HG02759 (cell line): ENCODE measurements at regions not wholly inside any gene's neighbourhood (a gene's known extent, or its start where the extent isn't known, plus 50 kb on each side); places are given as distances from the start of the nearest gene placed in this dataset.

Source experiments
- ATAC-seq: cut with Tn5 transposase; IDR thresholded peaks from one replicate; pipeline ENCODE4 v1.9.1; 2021; ENCODE audit warnings: mild to moderate bottlenecking, moderate library complexity; ENCODE audit not compliant: unreplicated experiment

DNA sequence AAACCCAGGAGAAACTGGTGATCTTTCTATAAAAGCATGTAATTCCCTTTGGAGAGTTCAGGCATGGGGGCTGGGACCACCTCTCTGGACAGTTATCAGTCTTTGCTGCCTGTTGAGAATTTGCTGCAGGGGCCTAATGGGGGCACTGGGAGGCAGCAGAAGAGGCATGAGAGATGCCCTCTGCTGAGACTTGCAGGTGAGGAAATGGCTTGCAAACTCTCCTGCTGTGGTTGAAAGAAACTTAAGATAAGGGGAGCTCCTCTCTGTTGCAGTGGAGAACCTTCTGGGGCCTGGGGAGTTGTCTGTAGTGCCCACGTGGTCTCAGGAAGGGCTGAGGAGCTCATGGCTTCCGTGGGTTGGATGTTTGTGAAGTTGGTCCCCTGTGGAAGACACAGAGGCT lies 301.1 kb upstream of the FOXF1 start:
- ATAC-seq: no peak

DNA sequence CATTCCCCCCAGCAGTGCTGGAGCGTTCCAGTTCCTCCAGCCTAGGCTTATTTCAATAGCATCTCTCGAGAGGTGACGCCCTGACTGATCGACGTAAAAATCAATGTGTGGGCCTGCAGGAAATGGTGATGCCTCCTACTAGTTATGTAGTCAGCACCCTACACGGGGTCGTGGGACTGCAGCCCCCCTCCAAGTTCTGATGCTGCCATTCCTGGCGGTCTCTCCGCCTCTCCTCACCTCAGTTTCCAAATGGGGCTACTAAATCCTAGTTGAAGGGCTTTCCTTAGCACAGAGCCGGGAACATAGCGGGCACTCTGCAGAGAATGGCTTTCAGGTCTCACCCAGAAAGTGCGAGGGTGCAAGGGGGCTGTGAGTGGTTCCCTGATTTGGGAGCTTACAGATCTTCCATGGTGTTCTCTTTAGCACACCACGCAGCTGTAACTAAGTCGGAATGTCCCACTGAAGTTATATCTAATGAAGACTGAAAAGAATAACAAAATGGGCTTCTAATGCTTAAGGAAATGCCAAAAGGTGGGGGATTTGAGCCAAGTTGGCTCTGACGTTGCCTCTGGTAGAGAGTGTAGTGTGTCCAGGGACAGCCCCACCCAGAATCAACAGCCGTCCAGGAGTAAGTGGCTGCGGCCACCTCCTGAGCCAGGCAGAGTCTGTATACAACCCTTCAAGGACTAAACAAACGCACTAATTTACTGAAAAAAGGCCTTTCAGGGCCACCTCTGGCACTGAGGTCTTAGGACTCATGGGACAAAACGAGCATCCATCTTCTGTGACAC lies 299.7 kb upstream of the FOXF1 start:
- no peak for ATAC-seq

DNA sequence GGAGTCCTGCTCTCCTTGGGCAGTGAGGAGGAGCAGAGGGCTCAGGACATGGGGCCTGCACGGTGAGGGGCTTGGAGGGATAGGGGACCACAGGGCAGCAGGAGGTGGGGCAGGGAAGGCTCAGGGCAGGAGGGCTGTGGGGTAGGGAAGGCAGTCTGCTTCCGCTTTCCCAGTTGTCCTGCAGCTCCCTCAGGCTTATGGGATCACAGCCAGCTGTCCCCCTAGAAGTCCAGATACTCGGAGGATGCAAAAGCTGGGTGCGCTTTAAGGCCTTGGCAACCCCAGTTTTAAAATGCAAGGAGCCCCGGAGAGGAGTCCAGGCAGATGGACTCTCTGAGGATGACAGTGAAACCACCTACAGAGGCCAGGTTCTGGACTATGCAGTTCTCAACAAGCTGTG lies 299.1 kb upstream of the FOXF1 start:
- ATAC-seq: no peak

DNA sequence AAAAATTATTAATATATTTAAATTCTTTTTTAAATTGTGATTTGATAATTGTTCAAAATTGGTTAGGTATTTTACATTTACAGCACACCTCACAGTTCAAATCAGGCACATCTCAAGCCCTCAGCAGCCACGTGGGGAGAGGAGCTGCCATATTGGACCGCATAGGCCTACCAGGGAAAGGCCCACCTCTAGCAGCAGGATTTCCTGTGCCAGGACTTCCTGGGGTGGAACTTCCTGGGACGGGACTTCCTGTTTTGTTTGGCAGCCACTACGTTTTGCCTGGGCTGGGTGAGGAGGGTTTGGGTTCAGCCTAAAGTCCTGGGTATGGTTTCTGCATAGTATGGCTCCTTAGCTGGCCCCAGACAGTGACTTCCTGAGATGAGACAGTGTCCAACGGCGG lies 298.5 kb upstream of the FOXF1 start:
- ATAC-seq: no peak

DNA sequence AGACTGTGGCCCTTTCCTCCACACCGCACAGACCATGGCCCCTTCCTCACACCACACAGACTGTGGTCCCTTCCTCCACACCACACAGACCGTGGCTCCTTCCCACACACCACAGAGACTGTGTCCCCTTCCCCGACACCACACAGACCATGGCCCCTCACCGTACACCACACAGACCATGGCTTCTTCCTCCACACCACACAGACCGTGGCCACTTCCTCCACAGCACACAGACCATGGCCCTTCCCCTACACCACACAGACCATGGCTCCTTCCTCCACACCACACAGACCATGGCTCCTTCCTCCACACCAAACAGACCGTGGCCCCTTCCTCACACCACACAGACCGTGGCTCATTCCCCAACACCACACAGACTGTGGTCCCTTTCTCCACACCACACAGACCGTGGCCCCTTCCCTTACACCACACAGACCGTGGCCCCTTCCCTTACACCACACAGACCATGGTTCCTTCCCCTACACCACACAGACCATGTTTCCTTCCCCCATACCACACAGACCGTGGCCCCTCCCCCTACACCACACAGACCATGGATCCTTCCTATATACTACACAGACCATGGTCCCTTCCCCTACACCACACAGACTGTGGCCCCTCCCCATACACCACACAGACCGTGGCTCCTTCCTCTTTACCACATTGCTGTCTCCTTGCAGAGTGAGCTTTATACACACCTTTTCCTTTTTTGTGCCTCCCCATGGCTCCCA lies 297.5 kb upstream of the FOXF1 start:
- ATAC-seq: no peak

DNA sequence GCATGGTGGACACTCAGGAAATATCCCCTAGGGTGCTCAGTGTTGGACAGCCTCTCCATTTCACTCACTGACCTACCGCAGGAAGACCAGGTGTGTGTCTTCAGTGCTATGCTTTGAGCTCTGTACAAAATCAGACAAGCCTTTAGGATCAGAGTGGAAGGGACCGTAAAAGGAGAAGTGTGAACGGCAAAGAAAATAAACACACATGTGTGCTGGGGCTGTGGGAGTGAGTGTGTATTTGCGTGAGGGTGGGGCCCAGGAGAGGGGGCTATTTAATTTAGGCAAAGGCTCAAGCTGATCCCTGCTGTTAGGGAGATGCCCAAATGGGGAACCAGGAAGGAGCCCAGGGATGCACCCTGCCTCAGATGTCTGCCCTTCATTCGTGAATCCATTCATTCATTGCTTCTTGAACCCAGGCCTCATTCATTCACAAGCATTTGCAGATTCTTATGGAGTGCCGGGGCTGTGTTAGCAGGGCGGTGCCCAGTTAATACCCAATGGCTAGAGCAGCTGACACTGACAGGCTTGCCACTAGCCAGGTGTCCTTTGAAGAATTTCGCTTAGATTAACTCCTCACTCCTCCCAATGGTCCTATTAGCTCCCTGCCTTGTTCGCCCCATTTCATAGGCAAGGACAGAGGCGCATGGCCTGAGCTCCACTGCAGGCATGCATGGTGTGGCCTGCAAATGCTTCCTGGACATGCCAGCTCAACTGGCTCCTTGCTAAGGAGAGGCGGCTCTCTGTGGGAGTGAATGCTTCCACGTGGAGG lies 296.7 kb upstream of the FOXF1 start:
- no peak for ATAC-seq

DNA sequence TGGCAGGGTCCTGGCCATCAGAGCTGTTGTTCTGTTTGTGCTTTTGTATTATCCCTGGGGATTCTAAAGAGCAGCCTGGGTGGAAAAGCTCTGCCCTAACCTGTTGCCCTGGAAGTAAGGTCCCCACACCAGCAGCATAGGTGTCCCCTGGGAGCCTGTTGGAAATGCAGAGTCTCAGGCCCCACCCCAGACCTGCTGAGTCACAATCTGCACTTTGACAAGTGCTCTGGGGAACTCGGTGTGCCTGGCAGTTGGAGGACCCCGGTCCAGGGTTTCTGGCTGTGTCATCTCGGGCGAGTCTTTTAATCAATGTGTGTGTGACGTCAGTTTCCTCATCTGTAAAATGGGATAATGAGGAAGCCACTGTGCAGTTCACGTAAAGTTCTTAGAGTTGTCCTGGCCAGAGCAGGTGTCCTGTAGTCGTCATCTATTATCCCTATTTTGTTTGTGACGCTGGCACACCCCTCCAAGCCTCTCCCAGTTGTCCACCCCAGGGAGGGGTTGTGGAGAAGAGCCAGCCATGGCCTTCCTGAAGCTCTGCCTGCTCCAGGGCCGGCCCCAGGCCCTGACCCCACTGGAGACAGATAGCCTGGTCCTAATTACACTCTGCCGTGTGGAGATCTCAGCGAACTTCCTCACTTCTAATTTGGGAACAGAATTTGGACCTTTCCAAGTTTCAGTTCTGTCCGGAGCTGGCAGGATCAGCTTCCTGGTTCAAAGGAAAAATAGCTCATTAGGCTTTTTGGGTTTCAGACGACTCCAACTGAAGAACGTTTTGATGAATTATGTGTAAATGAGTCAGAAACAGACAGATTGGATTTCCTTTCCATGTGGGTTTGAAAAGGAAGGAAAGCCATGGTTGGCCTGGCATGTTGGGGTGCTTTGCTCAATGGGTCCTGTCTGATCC lies 295.7 kb upstream of the FOXF1 start:
- no peak for ATAC-seq

DNA sequence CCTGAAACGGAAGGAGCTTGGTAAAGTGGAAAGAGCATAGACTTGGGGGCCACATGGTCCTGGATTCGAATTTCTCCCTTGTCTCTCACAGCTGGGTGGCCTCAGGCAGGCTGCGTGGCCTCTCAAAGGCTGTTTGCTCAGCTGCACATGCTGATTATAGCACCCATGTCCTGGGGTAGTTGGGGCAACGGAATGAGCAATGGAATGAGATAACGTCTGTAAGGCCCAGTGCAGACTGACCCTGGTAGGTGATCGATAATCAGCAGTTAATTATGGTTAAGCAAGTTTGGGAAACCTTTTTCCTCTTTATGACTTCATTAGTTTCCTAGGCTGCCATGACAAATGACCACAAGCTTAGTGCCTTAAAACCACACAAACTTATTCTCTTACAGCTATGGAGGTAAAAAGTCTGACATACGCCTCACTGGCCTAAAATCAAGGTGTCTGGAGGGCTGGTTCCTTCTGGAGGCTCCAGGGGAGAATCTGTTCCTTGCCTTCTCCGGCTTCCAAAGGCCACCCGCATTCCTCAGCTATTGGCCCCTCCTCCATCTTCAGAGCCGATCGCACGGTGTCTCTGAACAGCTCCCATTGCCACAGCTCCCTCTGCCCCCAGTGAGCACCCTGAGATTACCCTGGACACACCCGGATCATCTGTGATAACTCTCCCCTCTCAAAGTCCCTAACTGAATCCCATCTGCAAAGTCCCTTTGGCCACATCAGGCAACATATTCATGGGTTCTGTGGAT lies 294.9 kb upstream of the FOXF1 start:
- ATAC-seq: no peak

DNA sequence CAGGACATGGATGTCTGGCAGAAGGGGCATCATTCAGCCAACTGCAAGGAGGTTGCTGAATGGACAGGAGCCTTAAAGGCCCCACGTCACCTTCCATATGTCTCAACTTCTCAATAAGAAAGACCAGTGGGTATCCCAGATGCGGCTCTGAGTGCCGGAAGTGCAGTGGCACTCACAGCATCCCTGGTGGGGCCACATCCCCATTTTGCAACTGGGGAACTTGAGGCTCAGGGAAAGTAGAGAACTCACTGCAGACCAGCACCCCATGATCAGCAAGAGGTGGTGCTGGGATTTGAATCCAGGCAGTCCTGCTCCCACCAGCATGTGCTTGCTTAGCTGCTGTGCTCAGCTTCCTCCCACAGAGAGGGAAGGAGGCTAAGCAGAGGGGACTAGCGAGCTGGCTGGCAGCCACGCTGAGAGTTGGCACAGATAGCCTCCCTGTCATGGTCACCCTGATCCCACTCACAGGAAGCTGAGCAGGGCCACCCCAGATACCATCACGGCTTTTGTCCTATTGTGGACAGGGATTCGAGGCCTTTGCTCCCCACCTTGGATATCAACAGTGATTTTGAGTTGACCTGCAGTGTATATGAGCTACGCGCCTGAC lies 294.2 kb upstream of the FOXF1 start:
- ATAC-seq: no peak

DNA sequence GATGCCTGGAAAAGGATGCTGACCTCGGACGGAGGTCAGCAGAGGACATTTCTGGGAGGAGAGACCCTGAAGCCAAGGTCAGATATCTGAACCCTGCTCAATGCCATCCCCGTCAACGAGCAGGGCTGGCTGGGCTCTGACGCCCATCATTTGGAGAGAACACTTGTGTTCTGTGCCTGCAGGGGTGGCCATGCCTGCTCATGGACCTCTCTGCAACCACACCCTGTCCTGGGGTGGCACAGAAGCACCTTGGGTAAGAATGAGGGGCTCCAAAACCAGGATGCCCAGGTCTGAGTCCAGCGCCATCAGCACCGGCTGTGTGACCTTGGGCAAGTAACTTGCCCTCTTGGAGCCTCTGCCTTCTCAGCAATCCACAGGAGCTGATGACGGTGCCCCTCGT lies 293.7 kb upstream of the FOXF1 start:
- no peak for ATAC-seq

DNA sequence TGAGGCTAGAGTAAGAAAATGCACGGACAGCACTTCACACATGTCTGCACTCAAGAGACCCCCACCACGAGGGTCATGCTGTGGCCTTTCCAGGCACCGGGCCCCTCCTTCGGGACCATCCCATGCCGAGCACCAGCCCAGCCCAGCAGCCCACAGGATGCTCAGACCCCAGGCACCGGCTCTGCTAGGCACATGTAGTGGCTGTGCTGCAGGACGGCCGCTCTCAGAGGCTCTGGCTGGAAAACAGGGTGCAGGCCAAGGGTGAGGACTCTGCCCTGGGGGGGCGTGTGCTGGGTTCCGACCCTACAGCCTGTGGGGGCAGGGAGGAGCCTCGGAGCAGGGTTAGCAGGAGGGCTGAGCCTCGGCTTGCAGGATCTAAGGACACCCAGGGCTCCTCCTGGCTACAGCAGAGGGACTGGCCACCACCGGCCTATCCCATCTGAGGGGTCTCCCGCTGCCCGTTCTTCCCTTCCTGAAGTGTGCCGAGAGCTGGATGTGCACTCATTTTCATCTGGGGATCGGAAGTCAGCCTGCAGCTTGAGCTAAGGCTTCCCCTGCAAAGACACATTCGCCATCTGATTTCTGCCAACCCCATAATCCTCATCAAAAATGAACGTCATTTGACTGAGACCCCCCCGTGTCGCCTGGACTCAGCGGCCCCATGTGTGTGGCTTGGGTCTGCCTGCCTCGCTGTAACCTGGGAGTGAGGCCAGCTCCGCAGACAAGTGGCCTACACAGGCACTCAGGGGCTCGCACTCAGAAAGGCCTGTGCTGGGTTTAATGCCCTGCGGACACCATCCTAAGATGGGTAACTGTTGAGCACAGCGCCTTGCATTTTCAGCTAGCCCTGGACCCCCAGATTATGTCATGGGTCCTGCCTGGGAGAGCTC lies 293.1 kb upstream of the FOXF1 start:
- no peak for ATAC-seq

DNA sequence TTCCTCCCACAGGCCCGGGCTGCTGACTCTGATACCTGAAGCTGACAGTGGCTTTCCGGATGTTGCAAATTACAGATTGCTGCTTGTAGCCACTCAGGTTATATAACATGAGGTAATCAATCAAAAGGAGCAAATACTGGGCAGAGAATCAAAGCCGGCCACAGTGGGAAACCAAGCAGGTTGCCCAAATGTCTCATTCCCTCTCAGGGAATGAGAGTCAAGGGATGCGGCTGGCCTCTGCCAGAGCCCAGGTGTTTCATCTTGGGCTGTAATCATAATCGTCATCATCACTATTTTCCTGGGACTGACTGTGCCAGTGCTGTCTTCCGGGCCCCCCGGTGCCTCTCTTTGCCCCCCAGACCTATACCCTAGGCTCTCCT lies 292.4 kb upstream of the FOXF1 start:
- no peak for ATAC-seq

DNA sequence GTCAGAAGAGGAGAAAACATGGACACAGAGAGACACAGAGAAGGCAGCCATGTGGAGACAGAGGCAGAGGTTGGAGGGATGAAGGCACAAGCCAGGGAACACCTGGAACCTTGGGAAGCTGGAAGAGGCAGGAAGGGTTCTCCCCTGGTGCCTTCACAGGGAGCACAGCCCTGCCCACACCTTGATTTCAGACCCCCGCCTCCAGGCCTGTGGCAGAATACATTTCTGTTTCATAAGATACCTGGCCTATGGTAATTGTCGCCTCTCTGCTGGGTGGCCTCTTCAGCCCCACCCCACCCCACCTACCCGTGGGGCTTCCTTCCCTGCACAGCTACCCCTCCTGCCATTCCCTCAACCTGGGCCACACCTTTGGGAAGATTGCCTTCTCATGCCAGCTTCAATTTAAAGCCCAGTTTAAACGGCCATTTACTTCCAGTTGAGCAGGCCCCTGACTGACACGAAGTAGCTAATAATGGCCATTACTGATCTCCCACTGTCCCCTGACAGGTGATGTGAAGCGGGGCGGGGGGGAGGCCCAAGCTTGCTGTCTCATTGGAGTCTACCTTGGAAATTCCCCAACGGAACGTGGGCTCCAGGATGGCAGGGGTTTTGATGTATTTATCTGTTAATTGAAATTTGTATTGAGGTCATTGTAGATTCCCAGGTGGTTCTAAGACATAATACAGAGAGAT lies 291.7 kb upstream of the FOXF1 start:
- no peak for ATAC-seq

DNA sequence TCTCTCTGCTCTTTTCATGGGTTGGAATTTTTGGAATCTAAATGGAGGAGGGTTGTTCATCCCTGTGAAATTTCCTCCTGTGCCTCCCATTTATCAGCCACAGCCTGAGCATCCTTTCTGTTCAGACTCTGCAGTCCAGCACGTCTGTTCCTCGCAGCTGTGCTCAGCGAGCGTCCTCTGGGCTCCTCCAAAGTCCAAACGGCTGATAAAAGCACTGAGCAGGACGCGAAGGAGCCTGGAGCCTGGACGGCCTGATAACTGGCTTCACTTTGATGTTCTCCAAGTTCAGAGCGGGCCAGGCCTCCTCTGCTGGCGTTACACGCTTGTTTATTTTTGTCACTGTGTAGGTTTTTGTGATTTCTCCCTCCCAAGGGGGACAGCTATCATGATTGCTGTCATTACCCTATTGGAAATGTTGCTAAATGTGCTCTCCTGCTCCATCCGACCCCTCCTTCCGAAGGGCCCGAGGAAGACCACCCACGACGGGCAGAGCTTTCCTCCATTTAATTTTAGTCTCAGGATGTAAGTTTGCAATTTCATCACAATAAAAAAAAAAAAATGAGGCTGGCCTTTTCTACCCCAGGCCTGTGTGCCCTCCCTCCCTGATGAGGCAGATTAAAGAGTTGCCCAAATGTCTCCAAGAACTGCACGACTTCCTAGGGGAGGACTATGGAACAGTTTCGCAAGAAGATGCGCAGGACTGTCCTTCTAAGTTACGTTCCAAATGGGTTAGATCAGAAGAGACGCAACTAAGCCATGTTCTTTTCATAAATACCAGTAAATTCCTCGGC lies 290.5 kb upstream of the FOXF1 start:
- ATAC-seq: no peak

DNA sequence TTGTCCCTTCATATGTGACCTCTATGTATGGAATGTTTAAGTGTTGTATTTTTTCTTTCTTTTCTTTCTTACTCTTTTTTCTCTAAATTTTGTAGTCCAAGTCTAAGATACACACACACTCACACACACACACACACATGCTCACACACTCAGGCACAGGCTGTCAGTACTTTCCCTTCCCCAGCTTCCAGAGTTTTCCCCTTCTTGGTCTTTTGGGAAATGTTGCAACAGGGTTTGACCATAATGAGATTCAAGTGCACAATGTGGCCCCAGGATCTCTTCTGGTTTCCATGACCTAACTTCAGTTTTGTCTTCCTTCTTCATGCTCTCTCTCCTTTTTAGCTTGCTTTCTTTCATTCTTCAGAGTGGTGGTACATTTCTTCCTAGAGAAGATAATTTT lies 289.8 kb upstream of the FOXF1 start:
- no peak for ATAC-seq

DNA sequence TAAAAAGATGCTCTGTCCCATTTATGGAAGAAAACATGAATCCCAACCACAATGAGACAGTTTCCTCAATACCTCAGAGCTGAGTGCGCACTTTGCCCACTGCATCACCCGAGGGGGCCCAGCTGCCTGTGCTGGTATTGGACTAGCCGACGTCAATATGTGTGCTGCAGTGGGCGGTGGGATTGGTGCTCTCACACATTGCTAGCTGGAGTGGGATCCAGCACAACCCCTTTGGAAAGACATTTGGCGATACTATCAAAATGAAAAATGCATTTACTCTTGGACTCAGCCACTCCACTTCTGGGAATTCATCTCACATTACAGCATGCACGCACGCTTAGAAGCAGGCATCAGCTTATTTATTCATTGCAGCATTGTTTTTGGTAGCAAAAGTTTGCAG lies 289.2 kb upstream of the FOXF1 start:
- no peak for ATAC-seq

DNA sequence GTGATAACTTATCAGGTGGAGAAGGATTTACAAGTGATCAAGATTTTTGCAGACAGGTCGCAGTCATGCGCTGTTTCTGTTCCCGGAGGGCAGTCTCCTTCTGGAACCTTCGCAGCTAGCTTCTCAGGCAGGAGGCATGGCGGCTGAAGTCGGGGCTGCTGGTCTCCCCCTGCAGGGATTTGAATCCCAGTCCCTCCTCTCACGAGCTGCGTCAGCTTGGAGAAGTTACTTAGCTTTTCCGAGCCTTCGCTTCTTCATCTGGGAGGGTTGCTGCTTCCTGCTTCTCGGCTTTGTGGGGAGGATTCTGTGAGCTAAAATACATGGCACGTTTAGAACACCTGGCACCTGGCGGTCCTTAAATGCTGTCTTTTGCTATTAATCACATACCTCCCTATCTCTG lies 287.8 kb upstream of the FOXF1 start:
- ATAC-seq: no peak
